ENCODE measurements at regions not wholly inside any gene's neighbourhood (a gene's known extent, or its start where the extent isn't known, plus 50 kb on each side); places are given as distances from the start of the nearest gene placed in this dataset.
"Not testable (repeated sequence)": the region's sequence is repeated elsewhere in the genome, so short reads cannot be mapped to it uniquely, and the experiment has no call there.

GRCh38 chr13:99692854-99693253 is 191.6 kb downstream of the TM9SF2 start:
- ATAC-seq, result no peak
- intact Hi-C loops (cut with DNase I), result no loop called here

GRCh38 chr13:99691552-99691951 is 190.3 kb downstream of the TM9SF2 start:
- intact Hi-C loops (cut with DNase I), result no loop called here
- DNase-seq, result no peak
- no peak for ATAC-seq

More at GRCh38 chr13:99692854-99693253, 191.6 kb downstream of the TM9SF2 start:
- DNase-seq, result no peak

- DNase-seq (no peak), ATAC-seq (no peak)
- intact Hi-C loops (cut with DNase I), result no loop called here
These were observed 189.3 kb downstream of the TM9SF2 start for GRCh38 chr13:99690426-99691174.

GRCh38 chr13:99689955-99690354 is 188.7 kb downstream of the TM9SF2 start:
- intact Hi-C loops (cut with DNase I), result no loop called here
- no peak for ATAC-seq
- DNase-seq, result no peak

DNA sequence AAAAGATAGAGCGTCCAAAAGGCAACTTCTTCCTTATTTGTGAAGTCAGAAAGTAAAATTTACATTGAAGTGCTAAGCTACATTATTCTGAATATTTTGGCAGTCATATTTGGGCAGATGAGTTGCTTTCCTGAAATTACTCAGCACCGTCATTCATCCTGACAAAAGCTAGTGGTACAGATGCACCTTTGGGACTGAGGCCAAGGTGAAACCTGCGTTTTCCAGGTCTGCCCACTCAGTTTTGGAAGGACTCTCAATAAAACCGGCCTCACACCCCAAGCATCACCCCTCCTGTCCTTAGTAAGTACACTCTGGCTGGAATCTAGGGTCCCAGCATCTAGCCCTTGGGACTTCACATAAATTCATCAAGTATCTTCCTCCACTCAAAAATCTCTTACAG is 187.5 kb downstream of the TM9SF2 start:
- DNase-seq (no peak), ATAC-seq (no peak)
- intact Hi-C loops (cut with DNase I), result no loop called here

- intact Hi-C loops (cut with DNase I), result no loop called here
- no peak for DNase-seq
- no peak for ATAC-seq
These were observed 186.6 kb downstream of the TM9SF2 start for GRCh38 chr13:99687723-99688397.

- intact Hi-C loops (cut with DNase I), result no loop called here
- DNase-seq (no peak), ATAC-seq (no peak)
These were observed 185.7 kb downstream of the TM9SF2 start for GRCh38 chr13:99686944-99687411.

- intact Hi-C loops (cut with DNase I), result no loop called here
- DNase-seq, result peak; percentile 38
- peak; percentile 92 to 98 for ATAC-seq
These were observed 184.9 kb downstream of the TM9SF2 start for GRCh38 chr13:99686157-99686572.

DNA sequence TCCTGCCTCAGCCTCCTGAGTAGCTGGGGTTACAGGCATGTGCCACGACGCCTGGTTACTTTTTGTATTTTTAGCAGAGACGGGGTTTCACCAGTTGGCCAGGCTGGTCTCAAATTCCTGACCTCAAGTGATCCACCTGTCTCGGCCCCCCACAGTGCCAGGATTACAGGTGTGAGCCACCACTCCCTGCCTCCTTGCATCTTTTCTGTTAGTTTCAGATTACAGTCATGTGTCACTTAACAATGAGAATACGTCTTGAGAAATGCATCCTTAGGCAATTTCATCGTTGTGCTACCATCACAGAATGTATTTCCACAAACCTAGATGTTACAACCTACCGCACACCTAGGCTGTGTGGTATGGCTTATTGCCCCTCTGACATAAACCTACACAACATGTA is 180.4 kb downstream of the TM9SF2 start:
- ATAC-seq (no peak), DNase-seq (no peak)
- intact Hi-C loops (cut with DNase I), result no loop called here

DNA sequence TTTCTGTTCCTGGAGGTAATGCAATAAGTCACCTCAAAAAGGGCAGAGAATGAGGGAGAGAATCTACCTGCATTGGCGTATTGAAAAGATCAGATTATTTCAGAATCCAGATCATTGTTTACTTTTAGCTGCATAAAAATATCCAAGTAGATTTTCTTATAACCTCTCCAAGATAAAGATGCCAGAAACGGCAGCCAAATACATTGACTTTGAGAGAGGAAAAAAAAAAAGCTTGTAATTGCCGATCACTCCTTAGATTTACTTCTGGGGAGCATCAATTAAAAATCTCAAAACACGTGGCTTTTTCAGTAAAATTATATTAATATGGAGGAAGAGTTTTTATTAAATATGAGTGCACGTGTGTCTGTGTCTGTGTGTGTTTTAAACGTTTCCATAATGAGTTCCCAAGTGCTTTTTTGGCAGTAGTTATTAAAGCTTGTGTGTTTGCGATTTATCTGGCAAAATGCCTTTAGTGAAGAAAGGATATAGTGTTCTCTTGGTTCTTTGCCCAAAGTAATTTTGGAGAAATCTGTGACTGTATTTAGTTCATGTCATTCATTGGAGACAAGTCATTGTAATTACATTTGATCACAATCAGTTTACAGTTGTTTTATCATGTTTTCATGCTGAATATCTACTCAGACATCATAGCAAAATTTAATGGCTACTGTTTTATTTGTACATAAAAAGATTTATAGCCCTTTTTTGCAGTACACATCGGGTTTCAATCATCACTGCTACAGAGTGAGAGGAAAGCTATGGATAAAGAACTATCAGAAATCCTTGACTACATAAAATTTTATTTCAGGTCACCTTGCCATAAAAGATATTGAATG is 176.1 kb downstream of the TM9SF2 start:
- DNase-seq (no peak), ATAC-seq (no peak)
- intact Hi-C loops (cut with DNase I), result no loop called here

GRCh38 chr13:99671746-99672145 is 170.5 kb downstream of the TM9SF2 start:
- DNase-seq (no peak), ATAC-seq (no peak)
- intact Hi-C loops (cut with DNase I), result no loop called here

DNA sequence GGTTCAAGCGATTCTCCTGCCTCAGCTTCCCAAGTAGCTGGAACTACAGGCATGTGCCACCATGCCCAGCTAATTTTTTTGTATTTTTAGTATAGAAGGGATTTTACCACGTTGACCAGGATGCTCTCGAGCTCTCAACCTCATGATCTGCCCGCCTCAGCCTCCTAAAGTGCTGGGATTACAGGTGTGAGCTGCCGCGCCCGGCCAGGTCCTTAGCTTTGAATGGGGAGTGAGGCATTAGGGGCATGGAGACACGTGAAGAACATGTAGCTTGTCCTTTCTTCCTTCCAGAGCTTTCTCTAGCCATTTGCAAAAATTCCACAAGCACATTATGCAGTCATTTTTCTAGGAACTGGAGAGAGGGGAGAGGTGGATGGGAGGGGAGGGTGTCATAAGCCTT is 167.8 kb downstream of the TM9SF2 start:
- intact Hi-C loops (cut with DNase I); ATAC-seq; DNase-seq: not testable (repeated sequence)

DNA sequence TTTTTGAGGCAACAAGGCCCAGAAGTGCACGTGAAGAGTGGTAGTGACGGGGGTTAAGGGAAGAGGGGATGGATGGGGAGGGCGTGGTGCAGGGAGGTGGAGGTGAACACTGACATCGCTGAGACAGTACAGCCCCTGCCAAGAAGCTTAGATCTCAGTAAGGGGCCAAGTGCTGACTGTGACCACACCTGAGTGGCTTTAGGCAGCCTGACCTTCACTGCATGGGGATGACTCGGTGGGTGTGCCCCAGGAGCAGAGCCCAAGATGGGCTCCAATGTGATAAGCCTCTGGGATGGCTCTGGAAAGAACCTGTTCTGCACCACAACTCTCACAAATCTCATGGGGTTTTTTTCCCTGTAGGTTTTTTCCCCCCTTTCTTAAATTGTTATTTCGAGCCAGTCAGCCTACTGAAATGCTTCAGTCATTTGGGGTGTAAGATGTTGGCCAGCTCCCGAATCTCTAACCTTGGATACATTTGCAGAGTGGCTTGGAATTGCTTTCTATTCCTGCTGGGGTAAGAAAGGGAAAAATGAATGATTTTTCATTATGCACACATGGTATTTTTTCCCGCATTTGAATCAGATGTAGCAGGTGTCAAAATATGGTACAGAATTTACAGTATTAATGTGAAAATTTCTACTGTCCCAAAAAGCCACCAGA is 165.0 kb downstream of the TM9SF2 start:
- intact Hi-C loops (cut with DNase I), result no loop called here
- no peak for ATAC-seq
- DNase-seq, result no peak

- intact Hi-C loops (cut with DNase I), result no loop called here
These were observed 164.4 kb downstream of the TM9SF2 start for GRCh38 chr13:99665711-99666110.

DNA sequence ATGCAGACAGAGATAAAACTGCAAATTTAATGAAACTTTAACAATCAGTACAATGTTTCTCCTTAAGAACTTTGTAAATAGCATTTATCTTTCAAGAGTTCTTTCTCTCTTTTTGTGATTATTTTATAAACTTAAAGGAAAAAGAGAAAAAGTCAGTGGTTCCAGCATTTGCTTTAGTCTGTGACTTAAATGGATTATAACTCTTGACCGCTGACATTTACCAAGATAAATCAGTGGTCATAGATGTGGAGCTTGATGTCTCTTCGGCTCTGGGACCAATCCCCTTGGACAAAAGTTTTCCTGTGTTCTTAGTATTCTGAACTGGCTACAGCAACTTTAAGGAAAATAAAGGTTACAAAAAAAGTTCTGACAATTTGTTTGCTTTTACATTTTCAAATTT is 162.6 kb downstream of the TM9SF2 start:
- no peak for DNase-seq
- ATAC-seq, result no peak
- intact Hi-C loops (cut with DNase I), result no loop called here

More at GRCh38 chr13:99665711-99666110, 164.4 kb downstream of the TM9SF2 start:
- DNase-seq, result no peak
- ATAC-seq, result no peak

DNA sequence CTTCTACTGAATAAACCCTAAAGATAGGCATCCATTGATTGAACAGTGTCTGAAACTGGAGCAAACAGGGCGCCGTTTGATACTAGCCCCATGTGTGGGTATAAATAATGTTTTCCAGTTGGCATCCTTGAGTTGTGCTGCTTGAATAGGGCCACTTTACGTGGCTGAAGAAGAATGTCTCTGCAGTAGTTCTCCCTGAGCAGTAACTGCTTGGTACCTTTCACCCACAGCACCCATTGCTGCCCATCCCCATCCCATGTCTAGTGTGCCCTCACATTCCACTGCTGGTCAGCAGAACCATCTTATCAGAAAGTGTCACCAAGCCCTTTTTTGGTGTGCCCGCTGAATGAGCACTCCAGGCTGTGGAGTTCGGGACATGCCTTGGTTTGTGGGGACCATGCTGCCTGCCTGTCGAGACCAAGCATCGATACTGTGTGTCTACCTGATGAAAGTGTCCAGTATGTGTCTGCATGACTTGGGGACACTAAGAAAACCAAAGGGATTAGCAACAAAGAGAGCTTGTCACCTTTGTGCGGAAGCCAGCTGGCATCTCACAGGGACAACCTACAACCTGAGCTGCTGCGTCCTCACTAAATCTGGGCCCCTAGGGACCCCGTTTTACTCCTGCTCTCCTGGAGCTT is 162.0 kb downstream of the TM9SF2 start:
- intact Hi-C loops (cut with DNase I), result no loop called here
- DNase-seq (no peak), ATAC-seq (no peak)

DNA sequence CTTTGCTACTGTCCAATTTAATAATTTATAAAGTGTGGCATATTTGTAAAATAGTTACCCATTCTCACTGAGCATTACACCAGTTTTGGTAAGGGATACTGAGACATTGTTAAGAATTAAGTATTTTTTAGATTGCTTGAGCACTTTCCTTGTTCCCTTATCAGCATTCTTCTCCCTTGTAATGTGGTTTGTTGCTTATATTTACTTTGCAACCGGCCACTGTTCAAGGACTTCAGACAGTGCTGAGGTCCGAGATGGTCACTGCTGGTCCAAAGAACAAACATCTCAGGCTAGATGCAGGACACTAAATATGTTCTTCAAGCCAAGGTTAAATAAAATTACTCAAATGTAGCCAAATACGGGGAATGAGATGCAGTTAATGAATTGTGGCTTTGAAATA is 161.4 kb downstream of the TM9SF2 start:
- no peak for ATAC-seq
- no peak for DNase-seq
- intact Hi-C loops (cut with DNase I), result no loop called here

GRCh38 chr13:99661791-99662190 is 160.5 kb downstream of the TM9SF2 start:
- DNase-seq (no peak), ATAC-seq (no peak)
- intact Hi-C loops (cut with DNase I), result no loop called here

Measured in left cardiac atrium (tissue), 4 donors.